ENCODE measurements at regions not wholly inside any gene's neighbourhood (a gene's known extent, or its start where the extent isn't known, plus 50 kb on each side); places are given as distances from the start of the nearest gene placed in this dataset.

GRCh38 chr14:81974543-81974942, 440.9 kb upstream of the SEL1L start:
- no peak for DNase-seq (ENCODE audit: low read depth, low spot score)
- H3K27me3 ChIP-seq (ENCODE audit: control insufficient read depth, insufficient read depth, low read length): no peaks in the 10 kb centered on the region
- no peak for TF ChIP-seq CTCF (IDR thresholded peaks at IDR 0.05; ENCODE audit: low read depth, low read length)
- H3K27ac ChIP-seq (ENCODE audit: low read depth, low read length): no peak overlapping the region
- ChIA-PET CTCF (no interaction called here), POLR2A (no interaction called here)
- H3K9me3 ChIP-seq (ENCODE audit: control insufficient read depth, insufficient read depth, low read length): peaks cover 4% of the 10 kb centered on the region; the same call in 1 of the 2 replicates
- no peak overlapping the region for H3K4me3 ChIP-seq (ENCODE audit: low read depth, low read length)

- ChIA-PET CTCF (interaction anchor here (1.6 kb wide), 1 partner anchor 9 kb away, joined by 6 read pairs; no protein-coding TSS in a partner anchor), POLR2A (no interaction called here)
- DNase-seq (ENCODE audit: low read depth, low spot score): no peak
- H3K27ac ChIP-seq (ENCODE audit: low read depth, low read length): no peak overlapping the region
- H3K27me3 ChIP-seq (ENCODE audit: control insufficient read depth, insufficient read depth, low read length): no peaks in the 10 kb centered on the region
- TF ChIP-seq CTCF (IDR thresholded peaks at IDR 0.05; ENCODE audit: low read depth, low read length): no peak
- H3K9me3 ChIP-seq (ENCODE audit: control insufficient read depth, insufficient read depth, low read length): peaks cover 4% of the 10 kb centered on the region; the same call in 1 of the 2 replicates
- no peak overlapping the region for H3K4me3 ChIP-seq (ENCODE audit: low read depth, low read length)
These were observed 447.1 kb upstream of the SEL1L start for GRCh38 chr14:81980601-81981306.

- ChIA-PET POLR2A (no interaction called here), CTCF (interaction anchor here (1.6 kb wide), 1 partner anchor 9 kb away, joined by 6 read pairs; no protein-coding TSS in a partner anchor)
- TF ChIP-seq CTCF (IDR thresholded peaks at IDR 0.05; ENCODE audit: low read depth, low read length): no peak
- Histone ChIP-seq H3K9me3 (ENCODE audit: control insufficient read depth, insufficient read depth, low read length) (peaks cover 4% of the 10 kb centered on the region; the same call in 1 of the 2 replicates), H3K27me3 (ENCODE audit: control insufficient read depth, insufficient read depth, low read length) (no peaks in the 10 kb centered on the region), H3K4me3 (ENCODE audit: low read depth, low read length) (no peak overlapping the region), H3K27ac (ENCODE audit: low read depth, low read length) (no peak overlapping the region)
- no peak for DNase-seq (ENCODE audit: low read depth, low spot score)
These were observed 447.6 kb upstream of the SEL1L start for GRCh38 chr14:81981307-81981675.

GRCh38 chr14:81982046-81982445, 448.4 kb upstream of the SEL1L start:
- Histone ChIP-seq H3K27me3 (ENCODE audit: control insufficient read depth, insufficient read depth, low read length) (no peaks in the 10 kb centered on the region), H3K9me3 (ENCODE audit: control insufficient read depth, insufficient read depth, low read length) (peaks cover 4% of the 10 kb centered on the region; the same call in 1 of the 2 replicates), H3K4me3 (ENCODE audit: low read depth, low read length) (no peak overlapping the region), H3K27ac (ENCODE audit: low read depth, low read length) (no peak overlapping the region)
- TF ChIP-seq CTCF (IDR thresholded peaks at IDR 0.05; ENCODE audit: low read depth, low read length): no peak
- ChIA-PET POLR2A (no interaction called here), CTCF (interaction anchor here (1.6 kb wide), 1 partner anchor 8 kb away, joined by 6 read pairs; no protein-coding TSS in a partner anchor)
- DNase-seq (ENCODE audit: low read depth, low spot score): no peak

- Histone ChIP-seq H3K27me3 (ENCODE audit: control insufficient read depth, insufficient read depth, low read length) (no peaks in the 10 kb centered on the region), H3K9me3 (ENCODE audit: control insufficient read depth, insufficient read depth, low read length) (no peaks in the 10 kb centered on the region; the same call in 1 of the 2 replicates), H3K4me3 (ENCODE audit: low read depth, low read length) (no peak overlapping the region), H3K27ac (ENCODE audit: low read depth, low read length) (no peak overlapping the region)
- DNase-seq (ENCODE audit: low read depth, low spot score): no peak
- TF ChIP-seq CTCF (IDR thresholded peaks at IDR 0.05; ENCODE audit: low read depth, low read length): no peak
- ChIA-PET POLR2A (no interaction called here), CTCF (no interaction called here)
These were observed 452.4 kb upstream of the SEL1L start for GRCh38 chr14:81986005-81986404.
